ENCODE measurements at regions not wholly inside any gene's neighbourhood (a gene's known extent, or its start where the extent isn't known, plus 50 kb on each side); places are given as distances from the start of the nearest gene placed in this dataset.

- no peak for DNase-seq (ENCODE audit: low read depth)
- TF ChIP-seq MYC (IDR thresholded peaks at IDR 0.05; ENCODE audit: low read depth, low read length), result no peak
- TF ChIP-seq MAX (IDR thresholded peaks at IDR 0.05; ENCODE audit: low read depth, low read length), result no peak
- no peak for TF ChIP-seq POLR2A (IDR thresholded peaks at IDR 0.05; ENCODE audit: extremely low read depth, insufficient read length)
These were observed 613.1 kb downstream of the ZEB2 start for GRCh38 chr2:143906850-143907249.

DNA sequence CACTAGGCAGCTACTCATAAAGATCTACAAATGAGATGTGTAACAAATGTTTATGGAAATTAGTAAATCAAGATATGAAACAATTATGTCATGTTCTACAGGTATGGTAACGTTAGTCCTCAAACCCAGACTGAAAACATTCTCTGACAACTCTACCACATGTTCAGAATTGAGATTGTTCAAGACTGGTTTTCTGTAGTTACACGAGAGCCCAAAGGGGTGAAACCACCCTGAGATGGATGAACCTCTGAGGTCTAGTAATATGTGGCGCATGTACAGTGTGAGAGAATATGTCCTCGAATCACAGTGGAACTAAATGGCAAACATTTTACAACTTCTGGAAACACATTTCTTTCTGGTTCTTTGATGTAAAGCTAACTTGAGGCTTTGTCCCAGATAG lies 614.3 kb downstream of the ZEB2 start:
- no peak overlapping the region for H3K4me3 ChIP-seq (ENCODE audit: low read depth, low read length)
- DNase-seq (ENCODE audit: low read depth), result no peak
- TF ChIP-seq MAX (IDR thresholded peaks at IDR 0.05; ENCODE audit: low read depth, low read length) (no peak), MYC (IDR thresholded peaks at IDR 0.05; ENCODE audit: low read depth, low read length) (no peak)
- TF ChIP-seq, protein P1, sequence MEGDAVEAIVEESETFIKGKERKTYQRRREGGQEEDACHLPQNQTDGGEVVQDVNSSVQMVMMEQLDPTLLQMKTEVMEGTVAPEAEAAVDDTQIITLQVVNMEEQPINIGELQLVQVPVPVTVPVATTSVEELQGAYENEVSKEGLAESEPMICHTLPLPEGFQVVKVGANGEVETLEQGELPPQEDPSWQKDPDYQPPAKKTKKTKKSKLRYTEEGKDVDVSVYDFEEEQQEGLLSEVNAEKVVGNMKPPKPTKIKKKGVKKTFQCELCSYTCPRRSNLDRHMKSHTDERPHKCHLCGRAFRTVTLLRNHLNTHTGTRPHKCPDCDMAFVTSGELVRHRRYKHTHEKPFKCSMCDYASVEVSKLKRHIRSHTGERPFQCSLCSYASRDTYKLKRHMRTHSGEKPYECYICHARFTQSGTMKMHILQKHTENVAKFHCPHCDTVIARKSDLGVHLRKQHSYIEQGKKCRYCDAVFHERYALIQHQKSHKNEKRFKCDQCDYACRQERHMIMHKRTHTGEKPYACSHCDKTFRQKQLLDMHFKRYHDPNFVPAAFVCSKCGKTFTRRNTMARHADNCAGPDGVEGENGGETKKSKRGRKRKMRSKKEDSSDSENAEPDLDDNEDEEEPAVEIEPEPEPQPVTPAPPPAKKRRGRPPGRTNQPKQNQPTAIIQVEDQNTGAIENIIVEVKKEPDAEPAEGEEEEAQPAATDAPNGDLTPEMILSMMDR (IDR thresholded peaks at IDR 0.05; ENCODE audit: low read depth, low read length), result no peak

More at GRCh38 chr2:143906850-143907249, 613.1 kb downstream of the ZEB2 start:
- H3K4me3 ChIP-seq (ENCODE audit: low read depth, low read length), result no peak overlapping the region

DNA sequence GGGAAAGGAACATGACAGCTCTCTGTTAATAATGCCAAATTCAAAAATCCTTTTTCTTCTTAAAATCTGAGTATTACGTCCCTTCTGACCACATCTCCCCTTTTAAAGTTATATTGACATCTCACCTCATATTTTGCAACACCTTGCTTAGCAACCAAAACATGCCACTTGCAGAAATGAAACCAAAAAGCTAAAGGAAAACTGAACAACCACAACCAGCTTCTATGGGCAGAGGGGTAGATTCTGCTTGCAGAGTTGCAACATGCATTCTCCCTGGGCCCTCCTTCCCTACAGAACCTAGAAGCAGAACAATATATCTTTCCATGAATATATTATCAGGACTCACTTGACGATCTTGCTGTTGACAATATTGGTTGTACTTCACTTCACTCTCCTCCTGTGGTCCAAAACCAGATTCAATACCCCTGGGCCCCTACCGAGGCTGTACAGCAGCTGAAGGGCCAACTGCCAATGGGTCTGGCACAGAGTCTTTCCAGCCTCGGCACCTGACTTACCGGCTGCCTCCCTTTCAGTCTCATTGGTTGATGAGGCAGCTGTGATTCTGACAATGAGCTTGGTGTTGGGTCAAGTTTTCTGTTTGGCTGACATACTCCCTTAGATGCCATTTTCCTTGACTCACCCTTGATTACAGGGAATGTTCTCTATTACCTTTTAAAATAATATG lies 616.6 kb downstream of the ZEB2 start:
- DNase-seq (ENCODE audit: low read depth), result peak; percentile 70
- no peak overlapping the region for H3K4me3 ChIP-seq (ENCODE audit: low read depth, low read length)
- TF ChIP-seq, protein P1 (IDR thresholded peaks at IDR 0.05; ENCODE audit: low read depth, low read length), result no peak
- TF ChIP-seq MYC (IDR thresholded peaks at IDR 0.05; ENCODE audit: low read depth, low read length) (no peak), MAX (IDR thresholded peaks at IDR 0.05; ENCODE audit: low read depth, low read length) (no peak)

GRCh38 chr2:143901185-143901842 lies 618.6 kb downstream of the ZEB2 start:
- TF ChIP-seq MYC (IDR thresholded peaks at IDR 0.05; ENCODE audit: low read depth, low read length) (no peak), POLR2A (IDR thresholded peaks at IDR 0.05; ENCODE audit: extremely low read depth, insufficient read length) (no peak), MAX (IDR thresholded peaks at IDR 0.05; ENCODE audit: low read depth, low read length) (no peak)
- TF ChIP-seq, protein P1 (IDR thresholded peaks at IDR 0.05; ENCODE audit: low read depth, low read length), result no peak
- peak; percentile 27 for DNase-seq (ENCODE audit: low read depth)
- H3K4me3 ChIP-seq (ENCODE audit: low read depth, low read length), result no peak overlapping the region

GRCh38 chr2:143899987-143900386 lies 619.9 kb downstream of the ZEB2 start:
- no peak for TF ChIP-seq MYC (IDR thresholded peaks at IDR 0.05; ENCODE audit: low read depth, low read length)
- TF ChIP-seq POLR2A (IDR thresholded peaks at IDR 0.05; ENCODE audit: extremely low read depth, insufficient read length), result no peak
- TF ChIP-seq, protein P1 (IDR thresholded peaks at IDR 0.05; ENCODE audit: low read depth, low read length), result no peak
- no peak for TF ChIP-seq MAX (IDR thresholded peaks at IDR 0.05; ENCODE audit: low read depth, low read length)
- no peak overlapping the region for H3K4me3 ChIP-seq (ENCODE audit: low read depth, low read length)
- no peak for DNase-seq (ENCODE audit: low read depth)

GRCh38 chr2:143893371-143893770 lies 626.5 kb downstream of the ZEB2 start:
- H3K4me3 ChIP-seq (ENCODE audit: low read depth, low read length), result no peak overlapping the region
- DNase-seq (ENCODE audit: low read depth), result no peak
- TF ChIP-seq MAX (IDR thresholded peaks at IDR 0.05; ENCODE audit: low read depth, low read length) (no peak), POLR2A (IDR thresholded peaks at IDR 0.05; ENCODE audit: extremely low read depth, insufficient read length) (no peak), MYC (IDR thresholded peaks at IDR 0.05; ENCODE audit: low read depth, low read length) (no peak)
- TF ChIP-seq, protein P1 (IDR thresholded peaks at IDR 0.05; ENCODE audit: low read depth, low read length), result no peak
